Panc1 (cell line): ENCODE measurements at regions not wholly inside any gene's neighbourhood (a gene's known extent, or its start where the extent isn't known, plus 50 kb on each side); places are given as distances from the start of the nearest gene placed in this dataset.

Source experiments
- ATAC-seq: fragments of 200-7000 bp; cut with Tn5 transposase; 2 replicates; pipeline ENCODE4 v1.9.1; 2020; ENCODE audit warnings: mild to moderate bottlenecking, moderate library complexity
- BruUV-seq: library from RNA; stranded (reverse); fragments of 400-500 nt; replicated peaks from 2 replicates; lab custom pipeline; 2021; lab: Mats Ljungman, UMichigan
- CTCF ChIA-PET: fragments of 300-600 bp; sonication (Branson Sonifier 250); formaldehyde crosslinking; loops from one replicate; lab custom pipeline; 2022; ENCODE audit warnings: antibody characterized with exemption; lab: Charles Lee
- POLR2A ChIA-PET: fragments of 300-600 bp; sonication (Branson Sonifier 250); formaldehyde crosslinking; loops from one replicate; lab custom pipeline; 2022; ENCODE audit warnings: antibody characterized with exemption; lab: Charles Lee
- DNase-seq: peaks from one replicate; pipeline ENCODE4 v3.0.0-alpha.2; 2010; ENCODE audit warnings: low read depth, low spot score
- H3K27ac ChIP-seq: 2 replicates; pipeline ENCODE4 v1.5.1; 2011; ENCODE audit warnings: mild to moderate bottlenecking, low read length, inconsistent platforms
- H3K27me3 ChIP-seq: fragments of 200-500 bp; sonication (Bioruptor generic); 2 replicates; pipeline ENCODE4 v1.6.0; 2014; ENCODE audit warnings: low read length, inconsistent platforms; ENCODE audit not compliant: control insufficient read depth, insufficient read depth
- H3K36me3 ChIP-seq: fragments of 200-500 bp; sonication (Bioruptor generic); 2 replicates; pipeline ENCODE4 v1.5.1; 2014; ENCODE audit warnings: inconsistent platforms, mild to moderate bottlenecking, low read length, moderate library complexity; ENCODE audit not compliant: control insufficient read depth, insufficient read depth
- H3K4me1 ChIP-seq: 2 replicates; pipeline ENCODE4 v1.5.1; 2011; ENCODE audit warnings: inconsistent platforms, mild to moderate bottlenecking, low read length, moderate library complexity; ENCODE audit not compliant: control insufficient read depth, insufficient read depth
- H3K4me3 ChIP-seq, 2 experiments: 2 replicates each; pipeline ENCODE4 v1.5.1; 2011 to 2012; ENCODE audit warnings: low read depth in 2 of 2, low read length in 2 of 2, mild to moderate bottlenecking in 2 of 2, inconsistent platforms in 1 of 2, moderate library complexity in 1 of 2
- H3K9me3 ChIP-seq: fragments of 200-500 bp; sonication (Bioruptor generic); 2 replicates; pipeline ENCODE4 v1.5.1; 2014; ENCODE audit warnings: low read depth, mild to moderate bottlenecking, inconsistent platforms, low read length, moderate library complexity; ENCODE audit not compliant: control insufficient read depth, insufficient read depth
- POLR2AphosphoS5 ChIP-seq: IDR thresholded peaks from 2 replicates; pipeline ENCODE4 v1.6.1; 2012; ENCODE audit warnings: mild to moderate bottlenecking, low read depth, low read length, moderate library complexity
- SIN3A ChIP-seq: IDR thresholded peaks from 2 replicates; pipeline ENCODE4 v1.6.1; 2012; ENCODE audit warnings: low read depth, mild to moderate bottlenecking, low read length, moderate library complexity, borderline replicate concordance; ENCODE audit not compliant: insufficient read depth
- TCF7L2 ChIP-seq: IDR thresholded peaks from 2 replicates; pipeline ENCODE4 v1.6.1; 2011; ENCODE audit warnings: mild to moderate bottlenecking, low read depth, low read length, inconsistent platforms
- in situ Hi-C: cut with HindIII; loops from 2 replicates; pipeline ENCODE4 v1.10.0; 2016; ENCODE audit warnings: low sequenced_read_pairs, low pct_unique_long_range_greater_than_20kb
- intact Hi-C: fragments of 100-400 bp; cut with micrococcal nuclease; formaldehyde crosslinking; loops from one replicate; pipeline ENCODE4 v1.10.0; 2022; ENCODE audit not compliant: unreplicated experiment
- TF ChIP-seq, protein P1 (sequence below): fragments of 450-650 bp; IDR thresholded peaks from 2 replicates; pipeline ENCODE4 v1.5.1; 2017; ENCODE audit warnings: mild to moderate bottlenecking
- TF ChIP-seq, protein P2 (sequence below), 2 experiments: IDR thresholded peaks; 2 replicates each; pipeline ENCODE4 v1.6.1; 2011 to 2012; ENCODE audit warnings: low read depth in 2 of 2, control low read depth in 1 of 2, low read length in 1 of 2, mild to moderate bottlenecking in 1 of 2, moderate library complexity in 1 of 2; ENCODE audit not compliant: insufficient read depth in 1 of 2

DNA sequence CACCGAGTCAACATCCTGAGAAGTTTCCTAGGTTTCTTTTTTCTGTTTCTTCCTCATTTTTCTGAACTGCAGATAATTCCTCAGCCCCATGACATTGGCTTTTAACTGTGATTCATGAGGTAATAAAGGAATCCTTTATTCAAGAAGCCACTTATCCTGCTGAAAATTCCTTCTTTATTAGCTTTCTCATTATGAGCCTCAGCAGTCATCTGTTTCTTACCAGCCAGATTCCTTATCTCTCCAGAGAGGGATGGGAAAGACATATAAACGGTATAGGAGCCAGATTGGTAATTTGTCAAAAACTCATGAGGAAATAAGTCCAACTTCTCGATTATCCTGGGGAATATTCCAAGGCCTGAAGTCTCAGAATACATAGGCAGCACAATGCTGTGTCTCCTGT lies 465.4 kb downstream of the ICE1 start:
- H3K4me3 ChIP-seq = no peak overlapping the region
- no peak for DNase-seq
- H3K9me3 ChIP-seq = no peaks in the 10 kb centered on the region
- no peak for ATAC-seq
- no peak overlapping the region for H3K27ac ChIP-seq
- BruUV-seq = no TSS peak
- CTCF ChIA-PET = no interaction called here
- no peaks in the 10 kb centered on the region for H3K36me3 ChIP-seq
- POLR2A ChIA-PET = no interaction called here
- intact Hi-C loops = loop anchor here (5.0 kb wide), 1 partner anchor 391 kb away; no protein-coding TSS in a partner anchor
- TF ChIP-seq, protein P1, sequence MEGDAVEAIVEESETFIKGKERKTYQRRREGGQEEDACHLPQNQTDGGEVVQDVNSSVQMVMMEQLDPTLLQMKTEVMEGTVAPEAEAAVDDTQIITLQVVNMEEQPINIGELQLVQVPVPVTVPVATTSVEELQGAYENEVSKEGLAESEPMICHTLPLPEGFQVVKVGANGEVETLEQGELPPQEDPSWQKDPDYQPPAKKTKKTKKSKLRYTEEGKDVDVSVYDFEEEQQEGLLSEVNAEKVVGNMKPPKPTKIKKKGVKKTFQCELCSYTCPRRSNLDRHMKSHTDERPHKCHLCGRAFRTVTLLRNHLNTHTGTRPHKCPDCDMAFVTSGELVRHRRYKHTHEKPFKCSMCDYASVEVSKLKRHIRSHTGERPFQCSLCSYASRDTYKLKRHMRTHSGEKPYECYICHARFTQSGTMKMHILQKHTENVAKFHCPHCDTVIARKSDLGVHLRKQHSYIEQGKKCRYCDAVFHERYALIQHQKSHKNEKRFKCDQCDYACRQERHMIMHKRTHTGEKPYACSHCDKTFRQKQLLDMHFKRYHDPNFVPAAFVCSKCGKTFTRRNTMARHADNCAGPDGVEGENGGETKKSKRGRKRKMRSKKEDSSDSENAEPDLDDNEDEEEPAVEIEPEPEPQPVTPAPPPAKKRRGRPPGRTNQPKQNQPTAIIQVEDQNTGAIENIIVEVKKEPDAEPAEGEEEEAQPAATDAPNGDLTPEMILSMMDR = no peak
- TF ChIP-seq SIN3A (no peak), POLR2AphosphoS5 (no peak), TCF7L2 (no peak)
- TF ChIP-seq, protein P2, sequence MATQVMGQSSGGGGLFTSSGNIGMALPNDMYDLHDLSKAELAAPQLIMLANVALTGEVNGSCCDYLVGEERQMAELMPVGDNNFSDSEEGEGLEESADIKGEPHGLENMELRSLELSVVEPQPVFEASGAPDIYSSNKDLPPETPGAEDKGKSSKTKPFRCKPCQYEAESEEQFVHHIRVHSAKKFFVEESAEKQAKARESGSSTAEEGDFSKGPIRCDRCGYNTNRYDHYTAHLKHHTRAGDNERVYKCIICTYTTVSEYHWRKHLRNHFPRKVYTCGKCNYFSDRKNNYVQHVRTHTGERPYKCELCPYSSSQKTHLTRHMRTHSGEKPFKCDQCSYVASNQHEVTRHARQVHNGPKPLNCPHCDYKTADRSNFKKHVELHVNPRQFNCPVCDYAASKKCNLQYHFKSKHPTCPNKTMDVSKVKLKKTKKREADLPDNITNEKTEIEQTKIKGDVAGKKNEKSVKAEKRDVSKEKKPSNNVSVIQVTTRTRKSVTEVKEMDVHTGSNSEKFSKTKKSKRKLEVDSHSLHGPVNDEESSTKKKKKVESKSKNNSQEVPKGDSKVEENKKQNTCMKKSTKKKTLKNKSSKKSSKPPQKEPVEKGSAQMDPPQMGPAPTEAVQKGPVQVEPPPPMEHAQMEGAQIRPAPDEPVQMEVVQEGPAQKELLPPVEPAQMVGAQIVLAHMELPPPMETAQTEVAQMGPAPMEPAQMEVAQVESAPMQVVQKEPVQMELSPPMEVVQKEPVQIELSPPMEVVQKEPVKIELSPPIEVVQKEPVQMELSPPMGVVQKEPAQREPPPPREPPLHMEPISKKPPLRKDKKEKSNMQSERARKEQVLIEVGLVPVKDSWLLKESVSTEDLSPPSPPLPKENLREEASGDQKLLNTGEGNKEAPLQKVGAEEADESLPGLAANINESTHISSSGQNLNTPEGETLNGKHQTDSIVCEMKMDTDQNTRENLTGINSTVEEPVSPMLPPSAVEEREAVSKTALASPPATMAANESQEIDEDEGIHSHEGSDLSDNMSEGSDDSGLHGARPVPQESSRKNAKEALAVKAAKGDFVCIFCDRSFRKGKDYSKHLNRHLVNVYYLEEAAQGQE (IDR thresholded peaks at IDR 0.05; ENCODE audit: insufficient read depth in 1 of 2, low read depth in 2 of 2, low read length in 1 of 2) = no peak
- no peaks in the 10 kb centered on the region for H3K4me1 ChIP-seq
- in situ Hi-C loops = no loop called here
- no peaks in the 10 kb centered on the region for H3K27me3 ChIP-seq

DNA sequence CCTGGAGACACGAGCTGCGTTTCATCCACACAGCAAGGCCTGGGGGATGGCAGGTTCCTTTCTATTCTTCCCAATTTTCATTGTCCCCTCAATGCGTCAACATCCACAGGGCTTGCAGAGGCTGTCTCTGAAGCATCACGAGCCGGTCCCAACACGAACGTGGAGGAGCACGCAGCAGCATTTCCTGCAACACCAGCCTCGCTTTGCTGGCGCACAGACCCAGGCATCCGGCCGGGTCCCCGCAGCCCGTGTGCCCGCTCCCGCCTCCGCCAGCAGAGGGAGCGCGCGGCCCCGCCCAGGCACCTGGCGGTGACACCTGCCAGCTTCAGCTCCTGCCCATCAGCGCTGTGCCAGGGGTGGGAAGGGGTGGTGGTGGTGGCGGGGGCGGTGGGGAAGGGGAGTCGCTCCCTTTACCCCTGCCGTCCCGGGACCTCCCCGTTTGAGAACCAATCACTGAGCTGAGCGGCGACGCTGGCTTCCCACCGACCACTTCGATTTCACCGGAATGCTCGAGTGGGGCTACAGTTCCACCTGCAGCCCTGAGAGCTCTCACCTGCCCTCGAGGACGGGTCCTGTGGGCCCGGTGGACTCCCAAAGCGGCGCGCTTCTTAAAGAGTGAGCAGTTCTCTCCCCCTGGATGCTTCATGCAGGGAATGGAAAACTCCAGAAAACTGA lies 464.5 kb downstream of the ICE1 start:
- Histone ChIP-seq H3K36me3 (no peaks in the 10 kb centered on the region), H3K27me3 (no peaks in the 10 kb centered on the region), H3K4me1 (no peaks in the 10 kb centered on the region), H3K27ac (no peak overlapping the region), H3K4me3 (no peak overlapping the region), H3K9me3 (no peaks in the 10 kb centered on the region)
- no peak for TF ChIP-seq TCF7L2
- TF ChIP-seq, protein P1 = peak; percentile 95
- in situ Hi-C loops (no loop called here), intact Hi-C loops (loop anchor here (5.0 kb wide), 1 partner anchor 390 kb away; no protein-coding TSS in a partner anchor)
- BruUV-seq = no TSS peak
- DNase-seq (no peak), ATAC-seq (peak; percentile 92)
- ChIA-PET CTCF (interaction anchor here (0.6 kb wide), 1 partner anchor 304 kb away, joined by 3 read pairs; no protein-coding TSS in a partner anchor), POLR2A (interaction anchor here (0.6 kb wide), 1 partner anchor 201 kb away, joined by 3 read pairs; no protein-coding TSS in a partner anchor)
